T-helper 17 cell (primary cell): ENCODE measurements at regions not wholly inside any gene's neighbourhood (a gene's known extent, or its start where the extent isn't known, plus 50 kb on each side); places are given as distances from the start of the nearest gene placed in this dataset.

Experiments
- ATAC-seq: fragments of 150-1000 bp; cut with Tn5 transposase; 2 replicates; pipeline ENCODE4 v1.10.0; 2021; ENCODE audit warnings: mild to moderate bottlenecking, moderate library complexity
- DNase-seq, 3 donors: peaks; one replicate each; pipeline versions ENCODE4 v3.0.0 to v3.0.0-alpha.2; 2020 to 2021
- H3K9me3 ChIP-seq: one replicate; pipeline ENCODE4 v1.7.0; 2013; ENCODE audit warnings: low read length, mild to moderate bottlenecking; ENCODE audit not compliant: control insufficient read depth, poor library complexity, severe bottlenecking
- H3K27ac Mint-ChIP-seq: one replicate; pipeline ENCODE4 v1.8.0; 2022; ENCODE audit warnings: mild to moderate bottlenecking, moderate library complexity, mixed read lengths
- H3K27me3 Mint-ChIP-seq: one replicate; pipeline ENCODE4 v1.8.0; 2022; ENCODE audit warnings: mixed read lengths
- H3K36me3 Mint-ChIP-seq: one replicate; pipeline ENCODE4 v1.8.0; 2022; ENCODE audit warnings: low read depth, mixed read lengths
- H3K4me1 Mint-ChIP-seq: one replicate; pipeline ENCODE4 v1.8.0; 2022; ENCODE audit warnings: mild to moderate bottlenecking, mixed read lengths
- H3K4me3 Mint-ChIP-seq: one replicate; pipeline ENCODE4 v1.8.0; 2022; ENCODE audit warnings: mild to moderate bottlenecking, moderate library complexity, mixed read lengths

DNA sequence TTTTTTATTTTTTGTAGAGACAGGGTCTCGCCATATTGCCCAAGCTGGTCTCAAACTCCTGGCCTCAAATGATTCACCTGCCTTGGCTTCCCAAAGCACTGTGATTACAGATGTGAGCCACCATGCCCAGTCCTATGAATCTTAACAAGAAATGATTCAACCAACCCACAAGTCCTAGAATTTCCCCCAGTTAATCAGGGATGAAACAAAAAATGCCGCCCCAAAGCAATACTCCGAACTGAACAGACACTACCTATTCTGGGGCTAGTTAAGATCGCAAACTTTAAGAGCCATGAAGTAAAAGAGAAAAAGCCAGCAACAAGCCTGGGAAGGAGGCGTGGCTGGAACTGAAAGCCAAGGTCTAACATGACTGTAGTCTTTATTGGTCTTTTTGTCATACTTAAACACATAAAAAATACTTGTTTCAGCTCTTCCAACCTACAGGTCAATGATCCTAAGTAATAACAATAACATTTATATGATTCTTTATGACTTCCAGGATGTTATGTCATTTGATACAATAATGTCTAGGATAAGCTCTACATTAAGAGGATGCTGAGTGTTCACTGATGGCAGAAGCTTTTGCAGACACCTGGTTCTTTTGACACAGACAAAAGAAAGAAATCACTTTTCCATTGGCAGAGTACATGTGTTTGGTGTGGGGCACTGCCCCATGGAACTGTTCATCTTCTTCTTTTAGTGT is 361.1 kb upstream of the TLE4 start:
- Mint-ChIP-seq H3K4me1 (no peaks in the 10 kb centered on the region), H3K27ac (no peak overlapping the region), H3K27me3 (no peaks in the 10 kb centered on the region), H3K4me3 (no peak overlapping the region), H3K36me3 (no peaks in the 10 kb centered on the region)
- H3K9me3 ChIP-seq = no peaks in the 10 kb centered on the region
- no peak for DNase-seq
- ATAC-seq = no peak

- H3K27ac Mint-ChIP-seq = no peak overlapping the region
- no peak overlapping the region for H3K4me3 Mint-ChIP-seq
- DNase-seq = no peak
Measured at GRCh38 chr9:79213417-79214125, 358.2 kb upstream of the TLE4 start.

DNA sequence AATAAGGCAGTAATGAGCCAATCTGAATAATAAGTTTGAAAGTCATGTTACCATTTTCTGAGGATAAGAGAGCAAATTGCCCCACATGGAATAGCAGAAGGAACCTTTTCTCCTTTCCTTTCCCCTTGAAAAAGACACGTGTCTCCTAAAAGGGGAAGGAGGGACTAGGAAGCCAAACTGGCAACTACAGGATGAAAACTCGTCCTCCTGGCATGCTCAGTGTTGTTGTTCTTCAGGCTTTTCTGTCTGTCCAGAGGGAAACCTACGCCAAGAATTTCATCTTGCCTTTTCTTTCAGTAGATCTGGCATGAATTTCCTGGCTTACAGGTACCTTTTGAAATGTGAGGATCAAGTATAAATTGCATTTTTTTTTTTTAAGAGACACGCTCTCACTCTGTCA is 355.9 kb upstream of the TLE4 start:
- no peak overlapping the region for H3K27ac Mint-ChIP-seq
- no peak for ATAC-seq
- no peak for DNase-seq
- H3K4me1 Mint-ChIP-seq = no peaks in the 10 kb centered on the region
- H3K9me3 ChIP-seq = no peaks in the 10 kb centered on the region
- no peaks in the 10 kb centered on the region for H3K27me3 Mint-ChIP-seq
- no peaks in the 10 kb centered on the region for H3K36me3 Mint-ChIP-seq
- H3K4me3 Mint-ChIP-seq = no peak overlapping the region

More at GRCh38 chr9:79213417-79214125, 358.2 kb upstream of the TLE4 start:
- no peaks in the 10 kb centered on the region for H3K9me3 ChIP-seq
- Mint-ChIP-seq H3K4me1 (no peaks in the 10 kb centered on the region), H3K27me3 (no peaks in the 10 kb centered on the region), H3K36me3 (no peaks in the 10 kb centered on the region)
- ATAC-seq = no peak

DNA sequence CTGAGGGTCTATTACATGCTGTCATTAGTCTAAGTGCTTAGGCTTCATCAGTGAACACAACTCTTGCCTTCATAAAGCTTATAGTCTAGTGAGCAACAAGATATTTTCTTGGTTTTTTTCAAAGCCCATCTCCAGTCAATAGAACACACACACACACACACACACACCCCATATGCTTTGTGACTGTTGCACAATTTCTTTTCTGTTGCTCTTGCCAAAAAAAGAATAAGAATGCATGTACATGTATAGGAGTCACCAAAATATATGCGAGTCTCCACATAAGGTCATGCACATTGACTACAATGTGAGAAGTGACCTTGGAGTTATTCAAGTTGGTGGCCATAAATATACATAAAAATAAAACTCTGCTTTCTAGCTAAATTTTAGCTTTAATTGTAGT is 351.5 kb upstream of the TLE4 start:
- DNase-seq = no peak
- no peaks in the 10 kb centered on the region for H3K9me3 ChIP-seq
- H3K27me3 Mint-ChIP-seq = no peaks in the 10 kb centered on the region
- no peak for ATAC-seq
- H3K27ac Mint-ChIP-seq = no peak overlapping the region
- no peaks in the 10 kb centered on the region for H3K36me3 Mint-ChIP-seq
- H3K4me3 Mint-ChIP-seq = no peak overlapping the region
- no peaks in the 10 kb centered on the region for H3K4me1 Mint-ChIP-seq

GRCh38 chr9:79220666-79221065 is 351.1 kb upstream of the TLE4 start:
- no peaks in the 10 kb centered on the region for H3K4me1 Mint-ChIP-seq
- no peak overlapping the region for H3K4me3 Mint-ChIP-seq
- no peaks in the 10 kb centered on the region for H3K9me3 ChIP-seq
- no peaks in the 10 kb centered on the region for H3K27me3 Mint-ChIP-seq
- ATAC-seq (no peak), DNase-seq (no peak)
- no peaks in the 10 kb centered on the region for H3K36me3 Mint-ChIP-seq
- no peak overlapping the region for H3K27ac Mint-ChIP-seq

DNA sequence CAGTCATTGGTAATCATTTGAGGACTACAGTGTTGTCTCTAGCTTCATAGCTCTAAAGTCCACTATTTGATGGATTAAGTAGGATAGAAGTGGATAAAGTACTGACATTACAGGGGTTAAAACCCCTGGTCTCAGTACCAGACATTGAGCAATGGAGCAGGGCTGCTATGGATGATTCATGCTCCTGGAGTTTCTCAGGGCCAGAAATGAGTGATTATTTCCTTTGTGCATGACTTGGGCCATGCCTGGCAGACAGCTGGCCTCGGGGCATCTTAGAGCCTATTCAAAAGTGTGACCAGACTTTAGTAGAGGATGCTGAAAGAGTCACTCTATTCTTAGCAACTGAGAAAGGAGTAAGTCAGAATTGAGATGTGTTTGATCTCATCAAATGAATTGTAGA is 350.7 kb upstream of the TLE4 start:
- no peaks in the 10 kb centered on the region for H3K9me3 ChIP-seq
- no peaks in the 10 kb centered on the region for H3K27me3 Mint-ChIP-seq
- H3K36me3 Mint-ChIP-seq = no peaks in the 10 kb centered on the region
- ATAC-seq (no peak), DNase-seq (no peak)
- H3K4me3 Mint-ChIP-seq = no peak overlapping the region
- H3K27ac Mint-ChIP-seq = no peak overlapping the region
- H3K4me1 Mint-ChIP-seq = no peaks in the 10 kb centered on the region

DNA sequence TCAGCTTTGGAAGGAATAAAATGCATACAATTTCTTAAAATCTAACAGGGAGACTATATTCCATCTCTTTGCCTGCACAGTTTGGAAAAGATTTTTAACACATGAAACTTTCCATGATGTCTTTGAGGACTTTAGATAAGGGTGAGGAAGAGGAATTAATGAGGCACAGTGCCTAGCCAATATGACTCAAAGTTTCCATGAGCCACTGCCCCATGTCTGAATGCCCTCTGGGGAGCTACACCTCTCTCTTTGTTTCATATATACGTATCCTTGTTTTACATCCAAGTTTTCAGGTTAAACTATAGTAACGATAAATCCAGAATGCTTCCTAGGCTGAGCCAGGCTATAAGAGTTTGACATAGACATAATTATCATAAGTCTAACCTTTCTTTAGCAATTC is 349.3 kb upstream of the TLE4 start:
- ATAC-seq (no peak), DNase-seq (no peak)
- H3K9me3 ChIP-seq = no peaks in the 10 kb centered on the region
- H3K27ac Mint-ChIP-seq = no peak overlapping the region
- no peaks in the 10 kb centered on the region for H3K36me3 Mint-ChIP-seq
- H3K27me3 Mint-ChIP-seq = peaks cover 6% of the 10 kb centered on the region
- H3K4me3 Mint-ChIP-seq = no peak overlapping the region
- no peaks in the 10 kb centered on the region for H3K4me1 Mint-ChIP-seq

DNA sequence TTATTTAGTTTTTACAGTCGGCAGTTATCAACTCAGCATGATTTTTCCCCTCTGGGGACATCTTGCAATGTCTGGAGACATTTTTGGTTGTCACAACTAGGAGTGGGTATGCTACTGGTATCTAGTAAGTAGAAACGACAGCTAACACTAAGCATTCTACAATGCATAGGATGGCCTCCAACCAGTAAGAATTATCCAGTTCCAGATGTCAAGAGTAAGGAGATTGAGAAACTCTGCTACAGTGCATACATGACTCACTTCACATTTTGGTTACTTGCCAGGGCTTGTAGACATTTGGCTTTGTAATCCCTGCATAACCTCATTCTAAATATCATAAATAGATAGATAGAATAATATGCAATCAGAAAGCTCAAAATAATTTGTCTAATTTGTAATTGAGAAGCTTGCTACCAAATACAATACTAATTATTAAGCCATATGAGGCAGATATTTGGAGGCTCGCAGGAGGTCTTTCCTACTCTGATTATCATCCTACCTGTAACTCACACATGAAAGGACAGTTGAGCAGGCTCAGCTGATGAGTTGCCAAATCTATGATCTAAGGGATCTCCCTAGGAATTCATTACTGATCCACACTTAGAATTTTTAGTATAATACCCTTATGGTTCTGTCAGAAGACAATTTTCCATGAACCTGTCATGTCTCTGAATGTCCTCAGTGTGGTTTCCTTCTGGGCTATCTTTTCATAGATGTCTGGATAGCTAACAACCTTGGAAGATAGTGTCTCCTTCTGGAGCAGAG is 346.9 kb upstream of the TLE4 start:
- peaks cover 2% of the 10 kb centered on the region for H3K9me3 ChIP-seq
- no peak for ATAC-seq
- no peaks in the 10 kb centered on the region for H3K4me1 Mint-ChIP-seq
- no peak overlapping the region for H3K27ac Mint-ChIP-seq
- H3K36me3 Mint-ChIP-seq = no peaks in the 10 kb centered on the region
- DNase-seq = no peak
- H3K4me3 Mint-ChIP-seq = no peak overlapping the region
- H3K27me3 Mint-ChIP-seq = peaks cover 6% of the 10 kb centered on the region

DNA sequence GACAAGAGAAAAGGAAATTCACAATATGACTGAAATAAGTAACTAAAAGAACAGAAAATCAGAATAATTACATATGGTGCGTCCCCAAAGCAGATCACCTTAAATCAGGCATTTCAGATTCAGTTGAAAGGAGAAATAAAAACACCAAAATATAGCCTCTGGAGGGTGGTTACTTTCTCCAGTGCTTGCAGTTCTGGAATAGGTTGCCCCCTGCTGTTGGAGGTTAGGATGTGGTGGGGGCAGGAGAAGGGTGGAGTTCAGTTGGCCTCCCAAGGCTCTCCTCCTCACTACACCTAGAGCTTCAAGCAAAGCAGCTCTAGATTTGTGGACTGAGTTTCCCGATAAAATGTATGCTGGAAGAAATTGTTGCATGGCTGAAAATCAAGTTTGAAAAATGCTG is 338.2 kb upstream of the TLE4 start:
- H3K9me3 ChIP-seq = peaks cover 2% of the 10 kb centered on the region
- DNase-seq = no peak
- no peaks in the 10 kb centered on the region for H3K36me3 Mint-ChIP-seq
- H3K4me3 Mint-ChIP-seq = no peak overlapping the region
- H3K27me3 Mint-ChIP-seq = no peaks in the 10 kb centered on the region
- no peaks in the 10 kb centered on the region for H3K4me1 Mint-ChIP-seq
- no peak overlapping the region for H3K27ac Mint-ChIP-seq
- ATAC-seq = no peak

DNA sequence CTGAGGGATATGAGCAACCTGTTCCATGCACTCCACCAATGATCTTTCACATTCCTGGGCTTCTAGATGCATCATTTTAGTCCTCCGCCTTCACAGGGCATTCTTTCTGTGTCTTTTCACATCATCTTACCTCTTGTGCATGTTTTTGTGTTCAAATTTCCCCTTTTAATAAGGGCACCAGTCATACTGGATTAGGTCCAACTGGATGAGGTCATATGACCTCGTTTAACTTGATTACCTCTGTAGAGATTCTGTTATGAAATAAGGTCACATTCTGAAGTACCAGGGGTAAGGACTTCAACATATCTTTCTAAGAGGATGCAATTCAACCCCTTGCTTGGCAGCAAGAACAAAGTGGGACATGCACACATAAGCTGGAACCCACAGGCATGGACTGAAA is 335.3 kb upstream of the TLE4 start:
- no peak overlapping the region for H3K4me3 Mint-ChIP-seq
- no peak for ATAC-seq

GRCh38 chr9:79237861-79238260 is 333.9 kb upstream of the TLE4 start:
- Mint-ChIP-seq H3K27me3 (no peaks in the 10 kb centered on the region), H3K4me1 (no peaks in the 10 kb centered on the region), H3K27ac (no peak overlapping the region), H3K4me3 (no peak overlapping the region), H3K36me3 (no peaks in the 10 kb centered on the region)
- no peaks in the 10 kb centered on the region for H3K9me3 ChIP-seq
- ATAC-seq = no peak
- DNase-seq = no peak

More for the DNA sequence above, 335.3 kb upstream of the TLE4 start:
- Mint-ChIP-seq H3K27ac (no peak overlapping the region), H3K27me3 (no peaks in the 10 kb centered on the region), H3K36me3 (no peaks in the 10 kb centered on the region), H3K4me1 (no peaks in the 10 kb centered on the region)
- DNase-seq = no peak
- no peaks in the 10 kb centered on the region for H3K9me3 ChIP-seq

DNA sequence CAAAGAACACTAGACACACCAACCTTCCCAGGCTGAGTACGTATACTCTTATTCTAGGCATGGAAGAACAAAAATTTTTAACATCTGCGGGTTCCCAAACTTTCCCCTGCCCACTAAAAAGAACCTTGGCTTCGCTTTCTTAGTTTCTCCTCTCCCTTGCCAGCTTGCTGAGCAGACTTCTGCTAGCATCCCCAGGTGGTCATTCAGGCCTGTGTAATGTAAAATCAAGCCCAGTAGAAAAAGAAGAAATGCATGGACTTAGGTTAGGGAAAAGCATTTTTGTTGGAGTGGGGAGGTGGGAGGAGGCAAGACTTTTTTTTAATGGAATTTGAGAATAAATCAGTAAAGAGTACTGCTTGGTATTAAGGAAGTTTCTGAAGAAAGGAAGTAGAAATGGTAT is 331.0 kb upstream of the TLE4 start:
- ATAC-seq = no peak
- DNase-seq = no peak
- no peak overlapping the region for H3K4me3 Mint-ChIP-seq
- no peaks in the 10 kb centered on the region for H3K4me1 Mint-ChIP-seq
- H3K36me3 Mint-ChIP-seq = no peaks in the 10 kb centered on the region
- H3K27me3 Mint-ChIP-seq = no peaks in the 10 kb centered on the region
- no peaks in the 10 kb centered on the region for H3K9me3 ChIP-seq
- H3K27ac Mint-ChIP-seq = no peak overlapping the region

DNA sequence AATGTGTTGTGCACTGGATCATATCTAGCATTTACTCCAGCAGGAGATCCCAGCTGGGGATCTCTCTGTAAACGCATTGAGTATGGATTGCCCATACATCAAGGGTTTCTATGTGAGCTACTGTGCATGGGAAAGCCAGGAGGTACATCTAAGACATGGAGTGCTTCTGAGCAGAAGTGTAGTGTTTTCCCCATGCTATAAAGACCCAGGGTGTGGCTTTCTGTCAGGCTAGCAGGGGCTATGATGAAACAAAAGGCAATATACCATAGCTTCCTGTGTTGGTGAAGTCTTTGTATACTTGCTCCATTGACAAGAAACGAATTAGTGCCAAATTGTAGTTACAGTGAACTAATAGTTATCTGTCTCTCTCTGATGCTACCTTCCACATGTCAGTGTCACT is 329.3 kb upstream of the TLE4 start:
- H3K36me3 Mint-ChIP-seq = no peaks in the 10 kb centered on the region
- ATAC-seq (no peak), DNase-seq (no peak)
- H3K4me1 Mint-ChIP-seq = no peaks in the 10 kb centered on the region
- no peaks in the 10 kb centered on the region for H3K27me3 Mint-ChIP-seq
- no peak overlapping the region for H3K4me3 Mint-ChIP-seq
- no peaks in the 10 kb centered on the region for H3K9me3 ChIP-seq
- H3K27ac Mint-ChIP-seq = no peak overlapping the region
